SK-N-SH treated with all-trans-retinoic acid at 6 μM for 48 hours (cell line): ENCODE measurements at regions not wholly inside any gene's neighbourhood (a gene's known extent, or its start where the extent isn't known, plus 50 kb on each side); places are given as distances from the start of the nearest gene placed in this dataset.

ENCODE experiments used
- ARNTL ChIP-seq: fragments of 450-650 bp; formaldehyde crosslinking; IDR thresholded peaks from 2 replicates; pipeline ENCODE4 v1.5.0; 2020; ENCODE audit warnings: low read depth, mild to moderate bottlenecking, moderate library complexity, borderline replicate concordance
- BACH2 ChIP-seq: fragments of 250-450 bp; sonication (Bioruptor Pico); IDR thresholded peaks from 2 replicates; pipeline ENCODE4 v1.9.0; 2021; ENCODE audit warnings: mild to moderate bottlenecking, borderline replicate concordance
- CREB5 ChIP-seq: fragments of 250-450 bp; sonication (Bioruptor Pico); IDR thresholded peaks from 2 replicates; pipeline ENCODE4 v1.5.1; 2020; ENCODE audit warnings: low read depth, mild to moderate bottlenecking, moderate library complexity
- PATZ1 ChIP-seq: fragments of 250-450 bp; sonication (Bioruptor Pico); IDR thresholded peaks from 2 replicates; pipeline ENCODE4 v1.8.0; 2020; ENCODE audit warnings: mild to moderate bottlenecking, moderate library complexity, borderline replicate concordance
- RARB ChIP-seq: fragments of 250-450 bp; sonication (Bioruptor Pico); IDR thresholded peaks from 2 replicates; pipeline ENCODE4 v1.8.0; 2021; ENCODE audit warnings: mild to moderate bottlenecking, moderate library complexity
- ZFP30 ChIP-seq: fragments of 450-650 bp; formaldehyde crosslinking; IDR thresholded peaks from 2 replicates; pipeline ENCODE4 v1.5.0; 2022; ENCODE audit warnings: mild to moderate bottlenecking, moderate library complexity

- TF ChIP-seq BACH2 (CRISPR knock-in tag) (no peak), CREB5 (CRISPR knock-in tag) (no peak), ZFP30 (CRISPR knock-in tag) (no peak), ARNTL (no peak), PATZ1 (CRISPR knock-in tag) (no peak), RARB (no peak)
Observed at GRCh38 chr6:109260126-109260525, 122.1 kb downstream of the CD164 start.
